ENCODE measurements at regions not wholly inside any gene's neighbourhood (a gene's known extent, or its start where the extent isn't known, plus 50 kb on each side); places are given as distances from the start of the nearest gene placed in this dataset.

GRCh38 chr16:86751076-86752030 lies 173.0 kb downstream of the FOXL1 start:
- FAIRE-seq, result no peak

- no peak for FAIRE-seq
Observed at GRCh38 chr16:86752582-86753175, 174.3 kb downstream of the FOXL1 start.

- no peak for FAIRE-seq
Observed at GRCh38 chr16:86753399-86753798, 175.1 kb downstream of the FOXL1 start.

GRCh38 chr16:86755571-86756006 lies 177.2 kb downstream of the FOXL1 start:
- FAIRE-seq, result no peak

GRCh38 chr16:86756882-86757703 lies 178.7 kb downstream of the FOXL1 start:
- FAIRE-seq, result no peak

GRCh38 chr16:86757704-86758040 lies 179.3 kb downstream of the FOXL1 start:
- FAIRE-seq, result no peak

- no peak for FAIRE-seq
Observed at GRCh38 chr16:86758932-86759331, 180.6 kb downstream of the FOXL1 start.

GRCh38 chr16:86761111-86762031 lies 183.0 kb downstream of the FOXL1 start:
- FAIRE-seq, result no peak

GRCh38 chr16:86762095-86762494 lies 183.7 kb downstream of the FOXL1 start:
- no peak for FAIRE-seq

GRCh38 chr16:86763819-86764218 lies 185.5 kb downstream of the FOXL1 start:
- no peak for FAIRE-seq

- FAIRE-seq, result no peak
Observed at GRCh38 chr16:86764551-86764950, 186.2 kb downstream of the FOXL1 start.

GRCh38 chr16:86765389-86766026 lies 187.2 kb downstream of the FOXL1 start:
- no peak for FAIRE-seq

- FAIRE-seq, result no peak
Observed at GRCh38 chr16:86766700-86767099, 188.4 kb downstream of the FOXL1 start.

- FAIRE-seq, result no peak
Observed at GRCh38 chr16:86768228-86768791, 190.0 kb downstream of the FOXL1 start.

GRCh38 chr16:86768999-86769398 lies 190.7 kb downstream of the FOXL1 start:
- no peak for FAIRE-seq

- FAIRE-seq, result no peak
Observed at GRCh38 chr16:86771506-86772460, 193.4 kb downstream of the FOXL1 start.

- FAIRE-seq, result no peak
Observed at GRCh38 chr16:86772671-86773353, 194.5 kb downstream of the FOXL1 start.

- FAIRE-seq, result no peak
Observed at GRCh38 chr16:86773354-86773715, 195.0 kb downstream of the FOXL1 start.

- FAIRE-seq, result no peak
Observed at GRCh38 chr16:86774931-86775330, 196.6 kb downstream of the FOXL1 start.

- FAIRE-seq, result no peak
Observed at GRCh38 chr16:86775511-86775921, 197.2 kb downstream of the FOXL1 start.

All from A204.1 (cell line).